Stimulated activated CD8-positive, alpha-beta memory T cell treated with anti-CD3 and anti-CD28 coated beads, Interleukin-7, amount 100 ng/mL, for 1 hour (primary cell): ENCODE measurements at regions not wholly inside any gene's neighbourhood (a gene's known extent, or its start where the extent isn't known, plus 50 kb on each side); places are given as distances from the start of the nearest gene placed in this dataset.
"Not testable (repeated sequence)": the region's sequence is repeated elsewhere in the genome, so short reads cannot be mapped to it uniquely, and the experiment has no call there.

Source experiments
- DNase-seq, 2 donors: peaks; one replicate each; pipeline ENCODE4 v3.0.0-alpha.2; 2020; ENCODE audit warnings: low read depth in 2 of 2

- DNase-seq = no peak
Measured at GRCh38 chr12:131287938-131288764, 334.4 kb downstream of the ADGRD1 start.

GRCh38 chr12:131288765-131289695 is 335.3 kb downstream of the ADGRD1 start:
- not testable (repeated sequence) for DNase-seq

- not testable (repeated sequence) for DNase-seq
Measured at GRCh38 chr12:131289807-131290206, 336.1 kb downstream of the ADGRD1 start.

GRCh38 chr12:131290255-131290959 is 336.7 kb downstream of the ADGRD1 start:
- DNase-seq = no peak

GRCh38 chr12:131293071-131294015 is 339.6 kb downstream of the ADGRD1 start:
- not testable (repeated sequence) for DNase-seq

- DNase-seq = not testable (repeated sequence)
Measured at GRCh38 chr12:131294716-131295115, 341.0 kb downstream of the ADGRD1 start.

GRCh38 chr12:131295117-131295516 is 341.4 kb downstream of the ADGRD1 start:
- not testable (repeated sequence) for DNase-seq

GRCh38 chr12:131295559-131295958 is 341.9 kb downstream of the ADGRD1 start:
- DNase-seq = not testable (repeated sequence)

GRCh38 chr12:131296136-131296535 is 342.4 kb downstream of the ADGRD1 start:
- not testable (repeated sequence) for DNase-seq

GRCh38 chr12:131296651-131297050 is 342.9 kb downstream of the ADGRD1 start:
- not testable (repeated sequence) for DNase-seq

- DNase-seq = not testable (repeated sequence)
Measured at GRCh38 chr12:131298526-131299369, 345.0 kb downstream of the ADGRD1 start.

GRCh38 chr12:131299370-131299701 is 345.6 kb downstream of the ADGRD1 start:
- not testable (repeated sequence) for DNase-seq

- not testable (repeated sequence) for DNase-seq
Measured at GRCh38 chr12:131303576-131303975, 349.9 kb downstream of the ADGRD1 start.

GRCh38 chr12:131304642-131305041 is 350.9 kb downstream of the ADGRD1 start:
- DNase-seq = not testable (repeated sequence)

GRCh38 chr12:131309700-131310099 is 356.0 kb downstream of the ADGRD1 start:
- DNase-seq = no peak

GRCh38 chr12:131310227-131310969 is 356.7 kb downstream of the ADGRD1 start:
- DNase-seq = not testable (repeated sequence)

GRCh38 chr12:131311279-131311722 is 357.6 kb downstream of the ADGRD1 start:
- not testable (repeated sequence) for DNase-seq

GRCh38 chr12:131311764-131312163 is 358.1 kb downstream of the ADGRD1 start:
- DNase-seq = no peak

- not testable (repeated sequence) for DNase-seq
Measured at GRCh38 chr12:131312382-131312781, 358.7 kb downstream of the ADGRD1 start.
